Endothelial cell of umbilical vein (primary cell): ENCODE measurements at regions not wholly inside any gene's neighbourhood (a gene's known extent, or its start where the extent isn't known, plus 50 kb on each side); places are given as distances from the start of the nearest gene placed in this dataset.

Experiments
- EZH2 ChIP-seq: IDR thresholded peaks from 2 replicates; pipeline ENCODE4 v1.6.1; 2012; ENCODE audit warnings: borderline replicate concordance, low read depth, mild to moderate bottlenecking, moderate library complexity, low read length, inconsistent platforms; ENCODE audit not compliant: severe bottlenecking
- MAX ChIP-seq: IDR thresholded peaks from 2 replicates; pipeline ENCODE4 v1.6.1; 2011; ENCODE audit not compliant: insufficient read depth, insufficient read length
- POLR2A ChIP-seq: IDR thresholded peaks from 2 replicates; pipeline ENCODE4 v1.6.1; 2012; ENCODE audit warnings: low read depth, mild to moderate bottlenecking, control low read depth, low read length
- POLR2AphosphoS5 ChIP-seq: IDR thresholded peaks from 2 replicates; pipeline ENCODE4 v1.6.1; 2012; ENCODE audit warnings: low read depth, mild to moderate bottlenecking, control low read depth, low read length, moderate library complexity; ENCODE audit not compliant: insufficient read depth
- TF ChIP-seq, protein P1 (sequence below), 2 donors: IDR thresholded peaks; 1 replicate in 1 of 2; 2 replicates in 1 of 2; pipeline ENCODE4 v1.5.1; 2011; ENCODE audit warnings: low read length in 2 of 2, mild to moderate bottlenecking in 2 of 2, moderate library complexity in 2 of 2, control low read depth in 1 of 2, inconsistent platforms in 1 of 2, low read depth in 1 of 2; ENCODE audit not compliant: insufficient read depth in 1 of 2; ENCODE audit errors: extremely low read depth in 1 of 2

DNA sequence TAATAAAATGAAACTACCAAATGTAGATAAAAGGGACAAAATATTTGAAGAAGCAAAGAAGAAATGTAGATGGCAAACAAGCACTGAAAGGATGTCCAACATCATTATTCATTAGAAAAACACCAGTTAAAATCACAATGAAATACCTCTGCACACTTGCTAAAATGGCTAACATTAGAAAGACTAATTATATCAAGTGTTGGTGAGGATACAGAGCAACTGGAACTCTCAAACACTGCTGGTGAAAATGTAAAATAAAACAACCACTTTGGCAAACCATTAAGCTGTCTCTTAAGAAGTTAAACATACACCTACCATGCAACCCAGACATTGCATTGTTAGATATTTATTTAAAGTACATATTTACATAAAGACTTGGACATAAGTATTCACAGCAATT is 138.6 kb upstream of the FGGY start:
- TF ChIP-seq, protein P1, sequence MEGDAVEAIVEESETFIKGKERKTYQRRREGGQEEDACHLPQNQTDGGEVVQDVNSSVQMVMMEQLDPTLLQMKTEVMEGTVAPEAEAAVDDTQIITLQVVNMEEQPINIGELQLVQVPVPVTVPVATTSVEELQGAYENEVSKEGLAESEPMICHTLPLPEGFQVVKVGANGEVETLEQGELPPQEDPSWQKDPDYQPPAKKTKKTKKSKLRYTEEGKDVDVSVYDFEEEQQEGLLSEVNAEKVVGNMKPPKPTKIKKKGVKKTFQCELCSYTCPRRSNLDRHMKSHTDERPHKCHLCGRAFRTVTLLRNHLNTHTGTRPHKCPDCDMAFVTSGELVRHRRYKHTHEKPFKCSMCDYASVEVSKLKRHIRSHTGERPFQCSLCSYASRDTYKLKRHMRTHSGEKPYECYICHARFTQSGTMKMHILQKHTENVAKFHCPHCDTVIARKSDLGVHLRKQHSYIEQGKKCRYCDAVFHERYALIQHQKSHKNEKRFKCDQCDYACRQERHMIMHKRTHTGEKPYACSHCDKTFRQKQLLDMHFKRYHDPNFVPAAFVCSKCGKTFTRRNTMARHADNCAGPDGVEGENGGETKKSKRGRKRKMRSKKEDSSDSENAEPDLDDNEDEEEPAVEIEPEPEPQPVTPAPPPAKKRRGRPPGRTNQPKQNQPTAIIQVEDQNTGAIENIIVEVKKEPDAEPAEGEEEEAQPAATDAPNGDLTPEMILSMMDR (IDR thresholded peaks at IDR 0.05; ENCODE audit: extremely low read depth in 1 of 2, insufficient read depth in 1 of 2, low read depth in 1 of 2, low read length in 2 of 2), result no peak
- no peak for TF ChIP-seq POLR2AphosphoS5
- no peak for TF ChIP-seq EZH2
- no peak for TF ChIP-seq MAX
- TF ChIP-seq POLR2A, result no peak
